ENCODE measurements at regions not wholly inside any gene's neighbourhood (a gene's known extent, or its start where the extent isn't known, plus 50 kb on each side); places are given as distances from the start of the nearest gene placed in this dataset.

- no peak for DNase-seq
Measured at GRCh38 chr14:97274626-97275025, 477.4 kb downstream of the VRK1 start.

- no peak for DNase-seq
Measured at GRCh38 chr14:97275276-97275675, 478.1 kb downstream of the VRK1 start.

GRCh38 chr14:97276573-97276972 is 479.4 kb downstream of the VRK1 start:
- DNase-seq = no peak

- DNase-seq = no peak
Measured at GRCh38 chr14:97277711-97278110, 480.5 kb downstream of the VRK1 start.

- DNase-seq = no peak
Measured at GRCh38 chr14:97280526-97280925, 483.3 kb downstream of the VRK1 start.

- DNase-seq = no peak
Measured at GRCh38 chr14:97281741-97282140, 484.6 kb downstream of the VRK1 start.

- DNase-seq = no peak
Measured at GRCh38 chr14:97282210-97283004, 485.2 kb downstream of the VRK1 start.

GRCh38 chr14:97283005-97283403 is 485.8 kb downstream of the VRK1 start:
- no peak for DNase-seq

GRCh38 chr14:97283426-97283825 is 486.2 kb downstream of the VRK1 start:
- no peak for DNase-seq

- no peak for DNase-seq
Measured at GRCh38 chr14:97283841-97284240, 486.7 kb downstream of the VRK1 start.

GRCh38 chr14:97287956-97288355 is 490.8 kb downstream of the VRK1 start:
- DNase-seq = no peak

- DNase-seq = no peak
Measured at GRCh38 chr14:97290065-97290464, 492.9 kb downstream of the VRK1 start.

- DNase-seq = no peak
Measured at GRCh38 chr14:97290977-97291376, 493.8 kb downstream of the VRK1 start.

- DNase-seq = no peak
Measured at GRCh38 chr14:97293659-97294058, 496.5 kb downstream of the VRK1 start.

GRCh38 chr14:97295108-97295710 is 498.0 kb downstream of the VRK1 start:
- DNase-seq = no peak

- DNase-seq = no peak
Measured at GRCh38 chr14:97296176-97296575, 499.0 kb downstream of the VRK1 start.

- no peak for DNase-seq
Measured at GRCh38 chr14:97297100-97297499, 499.9 kb downstream of the VRK1 start.

- peak; percentile 43 for DNase-seq
Measured at GRCh38 chr14:97298331-97298730, 501.1 kb downstream of the VRK1 start.

- no peak for DNase-seq
Measured at GRCh38 chr14:97298736-97299135, 501.6 kb downstream of the VRK1 start.

GRCh38 chr14:97299661-97300060 is 502.5 kb downstream of the VRK1 start:
- peak; percentile 33 for DNase-seq

- no peak for DNase-seq
Measured at GRCh38 chr14:97301931-97302559, 504.9 kb downstream of the VRK1 start.

GRCh38 chr14:97306133-97306759 is 509.1 kb downstream of the VRK1 start:
- peak; percentile 33 for DNase-seq

GRCh38 chr14:97306760-97307246 is 509.6 kb downstream of the VRK1 start:
- no peak for DNase-seq

- no peak for DNase-seq
Measured at GRCh38 chr14:97311411-97311810, 514.2 kb downstream of the VRK1 start.
